ENCODE measurements at regions not wholly inside any gene's neighbourhood (a gene's known extent, or its start where the extent isn't known, plus 50 kb on each side); places are given as distances from the start of the nearest gene placed in this dataset.

DNA sequence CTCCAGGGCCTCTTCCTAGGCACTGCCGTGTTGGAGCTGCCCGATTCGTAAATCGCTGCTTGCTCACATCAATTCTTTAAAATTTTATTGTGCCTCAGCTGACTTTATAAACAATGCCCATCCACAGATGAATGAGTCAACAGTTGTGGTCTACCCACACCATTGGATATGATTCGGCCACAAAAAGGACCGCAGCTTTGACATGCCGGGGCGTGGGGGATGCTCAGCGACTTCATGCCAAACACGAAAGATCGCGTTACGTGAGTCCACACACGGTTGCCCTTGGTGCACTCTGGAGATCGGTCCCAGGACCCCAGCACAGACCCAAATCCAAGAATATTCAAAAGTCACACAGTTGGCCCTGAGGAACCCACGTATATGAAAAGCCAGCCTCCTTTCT, 195.7 kb downstream of the CTTN start:
- no peak for TF ChIP-seq EZH2 (IDR thresholded peaks at IDR 0.05; ENCODE audit: low read length, missing control alignments)
- TF ChIP-seq CTCF (conservative IDR thresholded peaks at IDR 0.05 in 1 of 2, IDR thresholded peaks at IDR 0.05 in 1 of 2; ENCODE audit: low read depth in 1 of 2, low read length in 2 of 2), result no peak
